GM19455 (cell line): ENCODE measurements at regions not wholly inside any gene's neighbourhood (a gene's known extent, or its start where the extent isn't known, plus 50 kb on each side); places are given as distances from the start of the nearest gene placed in this dataset.
"Not testable (repeated sequence)": the region's sequence is repeated elsewhere in the genome, so short reads cannot be mapped to it uniquely, and the experiment has no call there.

Experiments used
- ATAC-seq: cut with Tn5 transposase; IDR thresholded peaks from one replicate; pipeline ENCODE4 v1.9.1; 2021; ENCODE audit not compliant: unreplicated experiment

- ATAC-seq, result no peak
These were observed 144.6 kb upstream of the PALS2 start for GRCh38 chr7:24428676-24429075.

- no peak for ATAC-seq
These were observed 140.6 kb upstream of the PALS2 start for GRCh38 chr7:24432677-24433076.

- no peak for ATAC-seq
These were observed 138.3 kb upstream of the PALS2 start for GRCh38 chr7:24434972-24435371.

GRCh38 chr7:24436131-24436920 lies 136.9 kb upstream of the PALS2 start:
- no peak for ATAC-seq

- ATAC-seq, result no peak
These were observed 135.0 kb upstream of the PALS2 start for GRCh38 chr7:24438232-24438631.

- not testable (repeated sequence) for ATAC-seq
These were observed 134.1 kb upstream of the PALS2 start for GRCh38 chr7:24439104-24439503.

- no peak for ATAC-seq
These were observed 132.4 kb upstream of the PALS2 start for GRCh38 chr7:24440892-24441291.

GRCh38 chr7:24441314-24442027 lies 131.8 kb upstream of the PALS2 start:
- no peak for ATAC-seq

GRCh38 chr7:24442170-24442777 lies 131.0 kb upstream of the PALS2 start:
- ATAC-seq, result no peak

GRCh38 chr7:24444666-24445440 lies 128.4 kb upstream of the PALS2 start:
- ATAC-seq, result no peak

GRCh38 chr7:24448038-24448437 lies 125.2 kb upstream of the PALS2 start:
- ATAC-seq, result no peak

- ATAC-seq, result not testable (repeated sequence)
These were observed 123.8 kb upstream of the PALS2 start for GRCh38 chr7:24449416-24449815.

GRCh38 chr7:24455813-24456525 lies 117.3 kb upstream of the PALS2 start:
- peak; percentile 89 for ATAC-seq

GRCh38 chr7:24456526-24457218 lies 116.6 kb upstream of the PALS2 start:
- no peak for ATAC-seq

- no peak for ATAC-seq
These were observed 116.1 kb upstream of the PALS2 start for GRCh38 chr7:24457219-24457558.

- no peak for ATAC-seq
These were observed 111.1 kb upstream of the PALS2 start for GRCh38 chr7:24462117-24462516.

GRCh38 chr7:24462984-24463383 lies 110.3 kb upstream of the PALS2 start:
- ATAC-seq, result no peak

GRCh38 chr7:24463474-24463873 lies 109.8 kb upstream of the PALS2 start:
- no peak for ATAC-seq

- ATAC-seq, result no peak
These were observed 108.4 kb upstream of the PALS2 start for GRCh38 chr7:24464861-24465260.

- ATAC-seq, result no peak
These were observed 107.0 kb upstream of the PALS2 start for GRCh38 chr7:24466168-24466768.
